ENCODE measurements at regions not wholly inside any gene's neighbourhood (a gene's known extent, or its start where the extent isn't known, plus 50 kb on each side); places are given as distances from the start of the nearest gene placed in this dataset.

GRCh38 chr5:154690488-154690887, 64.7 kb upstream of the LARP1 start:
- peaks cover 22% of the 10 kb centered on the region for H3K9me3 Mint-ChIP-seq
- H3K4me1 Mint-ChIP-seq, result peaks cover 14% of the 10 kb centered on the region
- no peak overlapping the region for H2AFZ ChIP-seq
- H4K20me1 ChIP-seq (replicated peaks; ENCODE audit: insufficient read depth), result no peaks in the 10 kb centered on the region
- TF ChIP-seq NANOG (IDR thresholded peaks at IDR 0.05; ENCODE audit: borderline replicate concordance) (no peak), CTCF (conservative IDR thresholded peaks at IDR 0.05; ENCODE audit: low read depth in 2 of 2) (no peak), JUNB (IDR thresholded peaks at IDR 0.05; ENCODE audit: unreplicated experiment) (no peak), ETS1 (IDR thresholded peaks at IDR 0.05) (no peak), REST (IDR thresholded peaks at IDR 0.05; ENCODE audit: unreplicated experiment) (no peak), EZH2phosphoT487 (IDR thresholded peaks at IDR 0.05; ENCODE audit: unreplicated experiment) (no peak), EZH2 (IDR thresholded peaks at IDR 0.05; ENCODE audit: low read depth, unreplicated experiment) (no peak), CREB1 (CRISPR knock-in tag; IDR thresholded peaks at IDR 0.05; ENCODE audit: low read depth) (no peak), ZNF331 (CRISPR knock-in tag; IDR thresholded peaks at IDR 0.05; ENCODE audit: low read depth) (no peak), POLR2AphosphoS5 (IDR thresholded peaks at IDR 0.05; ENCODE audit: low read depth) (no peak), STAT1 (IDR thresholded peaks at IDR 0.05; ENCODE audit: unreplicated experiment) (no peak), ZNF462 (CRISPR knock-in tag; IDR thresholded peaks at IDR 0.05) (no peak), ZNF114 (CRISPR knock-in tag; IDR thresholded peaks at IDR 0.05) (no peak)
- no peak overlapping the region for H3K27ac Mint-ChIP-seq
- ATAC-seq (peak; percentile 12), DNase-seq (ENCODE audit: low spot score) (peak; percentile 48)
- peaks cover 17% of the 10 kb centered on the region for H3K27me3 Mint-ChIP-seq (ENCODE audit: insufficient read depth, low read depth, poor library complexity)
- peaks cover 29% of the 10 kb centered on the region for H3K4me1 ChIP-seq (ENCODE audit: insufficient read depth)
- peak overlapping the region; percentile 70; the same call in 1 of the 2 replicates for H3K27ac ChIP-seq (ENCODE audit: low read depth)
- H3K9me2 ChIP-seq (ENCODE audit: insufficient read depth), result no peaks in the 10 kb centered on the region
- no peak overlapping the region; the same call in 2 of the 3 replicates for H3K4me3 Mint-ChIP-seq
- H3K36me3 ChIP-seq (ENCODE audit: insufficient read depth), result no peaks in the 10 kb centered on the region
- peaks cover 19% of the 10 kb centered on the region for H3F3A ChIP-seq (replicated peaks; ENCODE audit: low read depth)
- H3K4me3 ChIP-seq, result no peak overlapping the region
- peaks cover 38% of the 10 kb centered on the region for H3K36me3 Mint-ChIP-seq (ENCODE audit: low read depth)
- H3K4me2 ChIP-seq, result peak overlapping the region; percentile 42; the same call in 1 of the 2 replicates
- no peaks in the 10 kb centered on the region for H3K27me3 ChIP-seq (ENCODE audit: insufficient read depth)
- H3K79me2 ChIP-seq (replicated peaks; ENCODE audit: insufficient read depth), result peaks cover 53% of the 10 kb centered on the region
